CD4-positive, alpha-beta T cell treated with Interleukin-4 for 1 hour (primary cell): ENCODE measurements at regions not wholly inside any gene's neighbourhood (a gene's known extent, or its start where the extent isn't known, plus 50 kb on each side); places are given as distances from the start of the nearest gene placed in this dataset.
"Not testable (repeated sequence)": the region's sequence is repeated elsewhere in the genome, so short reads cannot be mapped to it uniquely, and the experiment has no call there.

Experiments
- DNase-seq, 2 donors: peaks; one replicate each; pipeline ENCODE4 v3.0.0-alpha.2; 2020 to 2022

DNA sequence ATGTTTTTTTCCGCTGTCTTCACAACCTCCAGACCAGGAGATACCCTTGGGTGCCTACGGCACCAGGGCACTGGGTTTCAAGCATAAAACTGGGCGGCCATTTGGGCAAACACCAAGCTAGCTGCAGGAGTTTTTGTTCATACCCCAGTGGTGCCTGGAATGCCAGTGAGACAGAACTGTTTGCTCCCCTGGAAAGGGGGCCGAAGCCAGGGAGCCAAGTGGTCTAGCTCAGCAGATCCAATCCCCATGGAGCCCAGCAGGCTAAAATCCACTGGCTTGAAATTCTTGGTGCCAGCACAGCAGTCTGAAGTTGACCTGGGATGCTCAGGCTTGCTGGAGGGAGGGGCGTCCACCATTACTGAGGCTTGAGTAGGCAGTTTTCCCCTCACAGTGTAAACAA, 265.3 kb upstream of the ZEB2 start:
- no peak for DNase-seq

DNA sequence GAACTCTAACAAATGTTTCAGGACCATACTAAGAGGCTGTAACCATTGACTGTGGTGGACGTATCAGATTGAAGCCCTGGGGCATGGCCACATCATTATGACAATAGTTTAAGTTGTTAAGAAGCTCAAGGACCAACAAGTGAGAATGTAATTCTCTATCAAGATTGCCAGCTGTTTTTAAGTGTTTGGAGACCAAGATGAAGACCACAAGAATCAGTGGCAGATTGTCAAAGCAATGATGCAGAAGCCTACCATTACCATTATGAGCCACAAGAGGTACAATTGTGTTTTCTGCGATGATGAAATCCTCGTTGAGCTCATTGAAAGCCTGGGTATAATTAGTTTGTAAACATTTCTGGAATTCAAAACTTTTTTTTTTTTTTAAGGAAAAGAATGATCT, 261.1 kb upstream of the ZEB2 start:
- DNase-seq: no peak

DNA sequence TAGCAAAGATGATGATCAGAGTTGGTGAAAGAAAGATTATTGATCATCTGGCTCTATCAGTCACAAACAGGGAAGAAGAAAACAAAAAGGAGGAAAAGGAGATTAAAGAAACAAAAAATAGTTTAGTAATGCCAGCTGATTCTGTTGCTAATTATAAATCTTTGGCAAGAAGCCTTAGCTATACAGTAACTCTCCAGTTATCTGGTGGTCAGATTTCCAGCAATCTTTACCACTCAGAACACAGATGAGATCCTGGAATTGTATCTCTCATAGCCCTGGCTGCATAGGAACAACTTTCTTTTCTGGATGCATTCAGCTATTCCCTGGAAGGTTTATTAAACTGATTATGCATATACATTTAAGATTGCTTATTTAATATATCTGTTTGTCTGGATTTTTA, 256.8 kb upstream of the ZEB2 start:
- DNase-seq: no peak

DNA sequence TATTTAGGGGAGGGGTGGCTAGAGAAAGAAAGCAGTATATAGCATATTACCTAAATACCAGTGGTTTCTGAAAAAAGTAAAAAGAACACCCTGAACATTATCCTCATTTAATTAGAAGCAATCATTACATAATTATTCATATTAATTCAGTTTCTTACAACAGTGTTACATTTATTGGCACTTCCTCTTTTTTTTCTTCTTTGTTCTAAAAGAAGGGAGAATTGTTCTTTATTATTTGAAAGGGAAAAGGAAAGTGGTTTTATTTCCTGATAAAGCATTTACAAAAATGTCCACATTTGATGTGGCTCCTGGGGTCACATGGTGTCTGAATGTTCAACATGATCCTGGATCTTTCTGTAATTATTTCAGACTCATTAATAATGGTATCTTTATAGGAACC, 254.9 kb upstream of the ZEB2 start:
- DNase-seq: no peak

DNA sequence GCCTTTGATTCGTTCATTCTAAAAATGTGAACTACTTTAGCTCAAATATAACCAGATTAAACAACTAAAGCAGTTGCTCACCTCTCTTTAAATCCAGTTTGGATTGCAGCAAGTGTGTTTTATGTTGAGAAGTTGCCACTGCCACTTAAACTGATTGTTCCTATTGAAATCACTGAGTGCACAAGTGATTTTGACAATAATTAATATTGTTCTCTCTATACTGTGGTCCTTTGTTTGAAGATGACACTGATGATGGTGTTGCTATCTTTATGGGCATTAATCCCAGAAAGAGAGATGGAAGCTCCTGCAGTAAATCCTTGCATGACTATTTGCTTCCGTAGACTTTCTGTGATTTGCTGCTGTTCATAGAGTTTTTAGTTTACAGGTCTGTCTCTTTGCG, 251.4 kb upstream of the ZEB2 start:
- DNase-seq: no peak

DNA sequence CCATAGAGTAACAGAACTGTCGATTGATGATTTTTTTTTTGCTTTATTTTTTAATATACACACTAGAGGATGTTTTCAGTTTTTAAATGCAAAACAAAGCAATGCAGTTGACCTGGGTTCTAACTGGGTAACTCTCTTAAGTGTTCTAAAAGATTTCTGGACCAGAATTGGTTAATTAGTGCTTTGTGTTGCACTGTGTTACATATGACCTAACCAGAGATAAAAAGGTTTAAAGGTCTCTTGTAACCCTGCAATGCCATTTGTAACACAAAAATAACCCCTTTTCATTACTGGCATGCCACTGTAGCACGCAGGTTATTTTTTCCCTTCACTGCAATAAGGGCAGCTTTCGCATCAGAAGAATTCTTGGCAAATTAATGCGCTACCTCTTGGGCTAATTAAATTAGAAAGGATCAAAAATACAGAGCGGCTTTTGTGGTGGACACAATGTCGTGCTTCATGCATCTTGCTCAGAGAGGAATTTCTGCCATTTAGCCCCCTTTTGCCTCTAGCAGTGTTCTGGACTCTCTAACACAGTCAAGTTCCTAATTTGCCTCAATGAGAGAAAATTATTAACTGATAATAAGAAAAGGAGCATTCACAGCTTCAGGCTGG, 250.8 kb upstream of the ZEB2 start:
- DNase-seq: no peak

DNA sequence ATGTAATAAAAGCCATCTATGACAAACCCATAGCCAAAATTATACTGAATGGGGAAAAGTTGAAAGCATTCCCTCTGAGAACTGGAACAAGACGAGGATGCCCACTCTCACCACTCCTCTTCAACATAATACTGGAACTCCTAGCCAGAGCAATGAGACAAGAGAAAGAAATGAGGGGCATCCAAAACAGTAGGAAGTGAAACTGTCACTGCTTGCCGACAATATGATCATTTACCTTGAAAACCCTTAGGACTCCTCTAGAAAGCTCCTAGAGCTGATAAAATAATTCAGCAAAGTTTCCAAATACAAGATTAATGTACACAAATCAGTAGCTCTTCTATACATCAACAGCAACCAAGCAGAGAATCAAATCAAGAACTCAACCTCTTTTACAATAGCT, 241.0 kb upstream of the ZEB2 start:
- not testable (repeated sequence) for DNase-seq

DNA sequence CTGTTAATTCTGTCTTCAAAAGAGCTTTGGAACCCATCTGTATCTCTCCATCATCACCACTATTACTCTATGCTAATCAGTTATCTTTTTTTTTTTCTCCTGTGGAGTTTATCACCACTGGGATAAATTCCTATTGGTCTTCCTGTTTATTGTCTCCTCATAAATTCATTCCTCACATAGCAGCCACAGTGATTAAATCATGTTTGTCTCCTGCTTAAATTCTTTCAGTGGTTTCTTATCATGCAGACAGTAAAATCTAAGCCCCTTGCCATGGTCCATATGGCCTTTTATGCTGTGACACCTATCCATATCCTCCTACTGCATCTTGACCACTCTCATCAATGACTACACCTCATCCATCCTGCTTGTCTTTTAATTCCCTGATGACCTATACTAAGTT, 239.8 kb upstream of the ZEB2 start:
- no peak for DNase-seq

DNA sequence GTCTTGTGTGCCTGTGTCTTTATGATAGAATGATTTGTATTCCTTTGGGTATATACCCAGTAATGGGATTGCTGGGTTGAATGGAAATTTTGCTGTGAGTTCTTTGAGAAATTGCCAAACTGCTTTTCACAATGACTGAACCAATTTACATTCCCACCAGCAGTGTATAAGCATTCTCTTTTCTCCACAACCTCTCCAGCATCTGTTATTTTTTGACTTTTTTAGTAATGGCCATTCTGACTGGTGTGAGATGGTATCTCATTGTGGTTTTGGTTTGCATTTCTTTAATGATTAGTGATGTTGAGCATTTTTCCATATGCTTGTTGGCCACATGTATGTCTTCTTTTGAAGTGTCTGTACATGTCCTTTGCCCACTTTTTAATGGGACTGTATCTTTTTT, 238.3 kb upstream of the ZEB2 start:
- not testable (repeated sequence) for DNase-seq

DNA sequence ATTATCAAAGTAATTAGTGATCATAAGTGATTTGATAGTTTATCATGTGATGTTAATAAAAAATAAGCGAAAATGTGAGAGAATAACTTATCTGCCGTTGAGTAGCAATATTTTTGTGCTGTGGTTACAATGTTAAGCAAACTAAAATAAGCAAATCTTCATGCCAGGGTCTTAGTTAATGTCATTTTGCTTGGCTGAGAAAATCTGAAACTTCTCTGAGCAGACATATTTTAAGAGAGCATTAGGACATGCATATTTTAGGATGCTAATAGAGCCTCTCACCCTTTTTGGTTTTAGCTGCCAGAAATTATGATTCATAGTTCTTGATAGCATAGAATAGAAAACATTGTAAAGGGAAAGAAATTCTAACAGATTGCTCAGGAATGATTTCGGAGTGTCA, 233.5 kb upstream of the ZEB2 start:
- DNase-seq: no peak

DNA sequence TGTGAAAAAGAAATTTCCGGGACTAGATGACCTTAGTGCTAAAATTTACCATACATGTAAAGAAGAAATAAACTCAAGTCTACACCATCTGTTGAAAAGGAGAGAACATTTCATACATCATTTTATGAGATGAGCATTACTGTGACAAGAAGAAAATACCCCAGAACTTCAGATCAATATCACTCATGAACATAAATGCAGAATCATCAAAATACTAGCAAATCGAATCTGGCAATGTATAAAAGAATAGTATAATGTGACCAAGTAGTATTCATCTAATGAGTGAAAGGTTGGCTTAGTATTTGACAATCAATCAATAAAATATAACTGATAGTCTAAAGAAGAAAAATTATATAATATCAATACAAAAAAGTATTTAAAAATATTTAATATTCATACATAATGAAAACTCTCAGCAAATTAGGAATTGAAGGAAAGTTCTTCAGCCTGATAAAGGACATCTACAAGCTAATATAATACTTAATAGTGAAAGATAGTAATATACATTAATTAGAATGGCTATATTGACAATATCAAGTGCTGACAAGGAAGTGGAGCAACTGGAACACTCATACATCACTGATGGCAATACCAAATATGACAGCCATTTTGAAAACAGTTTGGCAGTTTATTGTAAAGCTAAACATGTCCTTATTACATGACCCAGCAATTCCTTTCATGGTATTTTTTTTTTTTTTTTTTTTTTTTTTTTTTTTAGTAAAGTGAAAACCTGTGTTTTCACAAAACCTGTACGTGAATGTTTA, 231.4 kb upstream of the ZEB2 start:
- DNase-seq: no peak

DNA sequence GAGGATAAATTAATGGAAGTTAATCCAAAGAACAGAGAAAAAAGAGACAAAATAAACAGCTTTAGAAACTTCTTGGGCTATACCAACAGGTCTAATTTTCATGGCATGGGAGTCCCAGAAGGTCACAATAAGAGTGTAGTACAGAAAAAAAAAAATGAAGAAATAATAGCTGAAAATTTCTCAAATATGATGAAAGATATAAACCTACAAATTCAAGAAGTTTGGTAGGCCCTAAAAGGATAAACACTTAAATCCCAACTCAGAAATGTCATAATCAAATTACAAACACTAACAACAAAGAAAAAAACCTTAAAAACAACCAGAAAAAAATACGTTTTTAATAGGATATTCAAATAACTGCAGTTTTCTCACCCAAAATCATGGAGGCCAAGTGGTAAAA, 229.3 kb upstream of the ZEB2 start:
- DNase-seq: no peak

DNA sequence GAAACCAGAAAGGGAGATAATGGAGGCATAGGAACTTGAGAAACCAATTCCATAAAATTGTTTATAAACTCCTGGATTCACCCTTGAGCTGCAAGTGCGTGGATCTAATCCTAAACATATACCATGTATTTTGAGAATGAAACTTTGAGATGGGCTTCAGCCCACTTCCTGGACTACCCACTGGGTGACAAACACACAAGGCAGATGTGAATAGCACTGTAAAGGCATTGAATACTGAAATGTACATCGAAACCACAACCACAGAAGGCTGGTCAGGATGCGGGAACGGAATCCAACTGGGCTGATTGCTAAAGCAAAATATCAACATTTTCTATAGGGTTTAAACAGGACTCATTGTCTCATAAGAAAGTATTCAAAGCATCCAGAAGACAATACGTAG, 228.5 kb upstream of the ZEB2 start:
- no peak for DNase-seq

DNA sequence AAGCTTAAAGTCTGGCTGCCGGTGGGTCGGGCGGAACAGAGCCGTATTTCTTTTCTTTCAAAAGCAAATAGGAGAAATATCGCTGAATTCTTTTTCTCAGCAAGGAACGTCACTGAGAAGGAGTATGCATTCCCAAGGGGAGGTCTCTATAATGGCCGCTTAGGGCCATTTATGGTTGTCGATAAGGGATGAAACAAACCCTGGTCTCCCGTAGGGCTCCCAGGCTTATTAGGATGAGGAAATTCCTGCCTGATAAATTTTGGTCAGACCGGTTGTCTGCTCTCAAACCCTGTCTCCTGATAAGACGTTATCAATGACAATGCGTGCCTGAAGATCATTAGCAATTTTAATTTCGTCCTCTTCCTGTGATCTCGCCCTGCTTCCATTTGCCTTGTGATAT, 227.7 kb upstream of the ZEB2 start:
- no peak for DNase-seq

DNA sequence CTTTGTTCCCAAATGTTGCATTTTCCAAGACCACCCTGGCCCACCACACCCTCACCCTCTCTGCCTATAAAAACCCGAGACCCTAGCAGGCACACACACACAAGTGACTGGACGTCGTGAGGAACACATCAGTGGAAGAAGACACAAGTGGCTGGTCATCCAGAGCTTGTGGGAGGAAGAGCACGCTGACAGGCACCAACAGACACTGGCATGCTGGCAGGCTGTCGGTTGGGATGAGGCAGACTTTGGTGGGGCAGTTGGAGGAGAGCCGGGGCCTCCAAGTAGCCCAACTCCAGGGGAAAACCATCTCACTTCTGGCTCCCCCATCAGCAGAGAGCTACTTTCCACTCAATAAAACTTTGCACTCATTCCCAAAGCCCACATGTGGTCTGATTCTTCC, 225.5 kb upstream of the ZEB2 start:
- no peak for DNase-seq

DNA sequence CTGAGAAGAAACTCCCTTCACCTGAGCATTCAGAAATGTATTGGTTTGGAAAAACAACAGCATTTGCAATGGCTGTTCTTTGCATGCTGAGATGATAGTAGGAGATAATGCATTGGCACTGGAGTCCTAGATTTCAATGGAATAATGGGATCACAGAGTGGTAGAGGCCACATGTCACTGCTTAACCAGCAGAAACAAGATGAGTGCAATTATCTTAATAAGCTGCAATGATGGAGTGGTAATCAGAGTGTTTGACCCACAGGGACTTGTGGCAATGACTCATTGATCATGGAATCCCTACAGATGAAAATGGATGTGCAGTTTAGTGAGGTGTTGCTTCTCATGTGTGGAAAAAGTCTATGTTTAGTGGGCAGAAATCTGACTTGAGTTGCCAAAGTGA, 218.8 kb upstream of the ZEB2 start:
- no peak for DNase-seq

DNA sequence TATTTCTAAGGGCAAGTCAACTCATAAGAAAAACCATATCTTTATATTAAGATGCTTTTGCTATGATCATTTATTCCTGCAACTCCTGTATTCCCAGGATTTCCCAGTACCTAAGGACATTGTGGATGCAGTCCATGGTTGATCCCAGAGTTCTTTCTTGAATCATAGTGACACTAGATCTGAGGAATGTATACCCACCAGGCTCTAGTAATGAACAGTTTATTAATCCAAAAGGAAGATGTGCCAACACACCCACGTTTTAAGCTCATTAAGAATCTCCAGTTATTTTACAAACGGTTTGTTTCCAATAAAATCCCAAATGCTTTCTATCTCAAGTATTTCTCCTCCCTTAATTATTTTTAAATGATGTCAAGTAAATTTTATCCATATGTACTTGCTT, 210.8 kb upstream of the ZEB2 start:
- DNase-seq: no peak

DNA sequence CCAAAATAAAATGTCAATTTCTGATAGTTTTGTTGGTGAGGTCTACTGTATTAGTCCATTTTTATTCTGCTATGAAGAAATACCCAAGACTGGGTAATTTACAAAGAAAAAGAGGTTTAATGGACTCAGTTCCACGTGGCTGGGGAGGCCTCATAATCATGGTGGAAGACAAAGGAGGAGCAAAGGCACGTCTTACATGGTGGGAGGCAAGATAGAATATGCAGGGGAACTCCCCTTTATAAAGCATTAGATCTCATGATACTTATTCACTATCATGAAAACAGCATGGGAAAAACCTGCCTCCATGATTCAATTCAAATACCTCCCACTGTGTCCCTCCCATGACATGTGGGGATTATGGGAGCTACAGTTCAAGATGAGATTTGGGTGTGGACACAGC, 204.5 kb upstream of the ZEB2 start:
- not testable (repeated sequence) for DNase-seq

DNA sequence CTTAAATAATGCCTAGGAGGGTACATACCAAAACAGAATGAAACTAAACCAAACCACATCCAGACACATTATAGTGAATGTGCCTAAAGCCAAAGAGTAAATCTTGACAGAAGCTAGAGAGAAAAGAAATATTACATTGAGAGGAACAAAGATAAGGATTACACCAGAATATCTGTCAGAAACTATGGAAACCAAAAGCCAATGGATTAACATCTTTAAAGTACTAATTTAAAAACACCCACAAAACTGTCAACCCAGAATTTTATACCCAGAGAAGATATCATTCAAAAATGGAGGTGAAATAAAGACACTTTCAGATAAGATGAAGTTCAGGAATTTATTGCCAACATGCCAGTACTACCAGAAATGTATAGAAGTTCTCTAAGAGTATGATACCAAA, 198.5 kb upstream of the ZEB2 start:
- DNase-seq: no peak

DNA sequence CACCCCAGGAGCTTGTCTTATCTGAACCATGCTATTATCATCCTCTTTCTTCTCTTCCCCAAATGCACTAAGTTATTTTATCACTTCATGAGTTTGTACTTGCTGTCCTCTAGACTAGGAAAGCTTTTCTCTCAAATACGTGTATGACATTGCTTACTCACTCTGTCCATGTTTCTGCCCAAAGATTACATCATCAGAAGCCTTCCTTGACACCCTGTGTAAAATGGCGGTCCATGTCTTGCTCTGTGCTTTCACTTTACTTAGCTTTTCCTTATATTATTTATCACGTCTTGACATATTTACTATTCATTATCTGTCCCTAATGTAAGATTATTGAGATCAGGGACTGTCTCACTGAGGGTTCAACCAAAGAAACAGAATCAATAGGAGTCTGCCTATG, 196.1 kb upstream of the ZEB2 start:
- DNase-seq: no peak

DNA sequence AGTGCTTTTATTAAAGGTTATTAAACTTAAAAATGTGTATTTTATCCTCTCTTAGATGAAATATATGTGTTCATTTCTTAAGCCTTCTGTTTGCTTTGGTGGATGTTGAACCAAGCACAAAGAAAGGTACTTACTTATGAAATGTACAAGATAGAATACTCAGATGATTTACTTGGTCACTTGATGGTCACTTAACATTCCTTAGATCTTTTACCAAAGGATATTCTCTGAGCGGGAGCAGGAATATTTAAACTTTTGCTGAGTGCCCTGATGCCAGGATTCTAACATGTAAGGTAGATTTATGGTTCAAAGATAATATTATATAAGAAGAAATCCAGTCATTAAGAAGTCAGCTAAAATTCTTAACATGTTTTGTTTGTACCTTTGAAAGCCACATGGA, 193.5 kb upstream of the ZEB2 start:
- DNase-seq: no peak

DNA sequence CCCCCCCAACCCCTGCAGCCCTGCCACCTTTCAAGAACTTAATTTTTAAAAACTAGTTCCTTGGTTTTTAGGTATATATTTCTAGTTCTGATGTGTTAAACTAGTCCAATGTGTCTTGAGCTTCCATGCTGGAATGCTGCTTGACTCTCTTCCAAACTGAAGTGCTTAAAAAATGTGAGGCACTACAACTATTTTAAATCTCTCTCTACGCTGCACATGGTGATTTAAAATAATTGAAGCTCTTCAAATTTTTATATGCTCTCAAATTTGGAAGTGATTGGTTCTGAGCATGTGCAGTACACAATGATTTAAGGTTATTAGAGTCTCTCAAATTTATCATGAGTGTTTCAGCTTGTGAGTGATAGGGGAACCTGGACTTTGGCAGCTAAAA, 192.6 kb upstream of the ZEB2 start:
- DNase-seq: no peak

DNA sequence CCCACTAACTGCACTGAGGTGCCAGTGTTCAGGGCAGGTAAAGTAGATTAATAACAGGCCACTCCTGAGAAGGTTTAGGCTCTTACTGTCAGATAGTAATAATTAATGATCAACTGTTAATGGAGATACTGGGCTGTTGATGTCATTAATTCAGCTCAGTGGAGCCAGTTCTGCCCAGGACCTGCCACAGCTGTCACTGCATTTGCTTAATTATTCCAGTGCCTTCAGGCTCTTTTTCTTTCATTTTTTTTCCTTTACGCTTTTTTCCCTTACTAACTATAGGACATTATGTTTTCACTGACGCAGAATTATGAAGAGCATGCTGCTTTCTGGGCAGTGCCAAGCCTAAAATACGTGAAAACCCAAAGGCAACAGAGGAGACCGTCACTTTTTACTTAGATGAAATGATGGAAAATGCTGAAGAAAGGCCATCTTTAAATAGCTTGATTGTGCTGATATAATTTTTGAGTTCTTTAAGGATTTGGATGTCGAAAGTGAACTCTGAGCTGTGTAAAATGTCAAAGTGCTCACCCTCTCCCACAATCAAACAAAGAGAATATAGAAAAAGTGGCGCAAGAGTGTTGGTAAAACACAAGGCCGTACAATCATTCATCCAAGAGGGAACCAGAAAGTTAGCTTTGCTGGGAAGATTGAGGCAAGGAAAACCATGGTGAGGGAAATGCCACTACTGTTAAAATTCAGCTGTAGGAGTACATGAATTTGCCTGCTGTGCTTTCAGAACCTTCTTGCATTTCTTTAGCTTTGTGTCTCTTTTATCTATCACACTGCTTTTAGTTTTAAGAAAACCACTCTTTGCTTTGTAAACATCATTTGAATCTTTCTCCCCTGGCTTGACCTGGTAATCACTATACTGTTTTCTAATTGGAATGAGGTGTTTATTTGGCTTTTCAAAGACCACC, 192.0 kb upstream of the ZEB2 start:
- no peak for DNase-seq

DNA sequence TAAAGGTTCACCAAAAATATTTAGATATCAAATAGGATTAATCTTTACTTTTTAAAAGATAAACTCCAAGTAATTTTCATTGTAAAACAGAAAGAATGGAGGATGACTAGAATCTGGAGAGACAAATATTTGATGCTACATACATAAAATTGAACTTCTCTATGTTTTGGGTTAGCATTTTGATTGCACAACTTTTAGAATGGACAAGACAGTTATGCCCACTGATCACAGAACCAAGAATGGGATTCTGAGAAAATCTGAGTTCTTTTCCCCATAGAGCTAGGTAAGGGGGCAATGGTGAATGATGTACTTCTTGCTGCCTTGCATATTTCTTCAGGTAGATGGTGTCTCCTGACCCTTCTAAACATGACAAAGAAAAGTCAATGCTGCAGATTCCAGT, 191.2 kb upstream of the ZEB2 start:
- DNase-seq: no peak
